Stimulated activated naive CD8-positive, alpha-beta T cell treated with anti-CD3 and anti-CD28 coated beads, Interleukin-15, Interleukin-2, amounts not matched to agents 100 U/mL and 50 U/mL, for 24 hours (primary cell): ENCODE measurements at regions not wholly inside any gene's neighbourhood (a gene's known extent, or its start where the extent isn't known, plus 50 kb on each side); places are given as distances from the start of the nearest gene placed in this dataset.

Experiments
- ATAC-seq: fragments of 150-1000 bp; cut with Tn5 transposase; one replicate; pipeline ENCODE4 v1.10.0; 2021
- DNase-seq: peaks from one replicate; pipeline ENCODE4 v3.0.0; 2021

- no peak for ATAC-seq
- no peak for DNase-seq
Observed at GRCh38 chr14:94922595-94923239, 152.8 kb upstream of the GSC start.

GRCh38 chr14:94921882-94922585 is 152.1 kb upstream of the GSC start:
- ATAC-seq, result no peak
- no peak for DNase-seq

- DNase-seq (no peak), ATAC-seq (no peak)
Observed at GRCh38 chr14:94921456-94921855, 151.5 kb upstream of the GSC start.

GRCh38 chr14:94919896-94920295 is 150.0 kb upstream of the GSC start:
- ATAC-seq (no peak), DNase-seq (no peak)

GRCh38 chr14:94918896-94919295 is 149.0 kb upstream of the GSC start:
- no peak for DNase-seq
- no peak for ATAC-seq

GRCh38 chr14:94917041-94917600 is 147.2 kb upstream of the GSC start:
- ATAC-seq (no peak), DNase-seq (no peak)

GRCh38 chr14:94914191-94914590 is 144.3 kb upstream of the GSC start:
- DNase-seq, result no peak
- ATAC-seq, result no peak

- no peak for ATAC-seq
- DNase-seq, result no peak
Observed at GRCh38 chr14:94907626-94908261, 137.8 kb upstream of the GSC start.

- ATAC-seq, result no peak
Observed at GRCh38 chr14:94906991-94907587, 137.2 kb upstream of the GSC start.

GRCh38 chr14:94906577-94906976 is 136.7 kb upstream of the GSC start:
- no peak for DNase-seq
- ATAC-seq, result no peak

More at GRCh38 chr14:94906991-94907587, 137.2 kb upstream of the GSC start:
- no peak for DNase-seq

GRCh38 chr14:94904636-94905035 is 134.7 kb upstream of the GSC start:
- DNase-seq (no peak), ATAC-seq (no peak)

- DNase-seq, result no peak
- no peak for ATAC-seq
Observed at GRCh38 chr14:94903883-94904282, 134.0 kb upstream of the GSC start.

GRCh38 chr14:94903338-94903737 is 133.4 kb upstream of the GSC start:
- no peak for DNase-seq
- no peak for ATAC-seq

- DNase-seq (no peak), ATAC-seq (no peak)
Observed at GRCh38 chr14:94897561-94897960, 127.6 kb upstream of the GSC start.

GRCh38 chr14:94897082-94897481 is 127.2 kb upstream of the GSC start:
- ATAC-seq (no peak), DNase-seq (no peak)

- ATAC-seq (no peak), DNase-seq (no peak)
Observed at GRCh38 chr14:94893411-94894160, 123.7 kb upstream of the GSC start.

GRCh38 chr14:94890785-94891184 is 120.9 kb upstream of the GSC start:
- ATAC-seq, result no peak
- DNase-seq, result no peak

GRCh38 chr14:94889520-94890312 is 119.8 kb upstream of the GSC start:
- DNase-seq, result no peak
- no peak for ATAC-seq

- no peak for ATAC-seq
Observed at GRCh38 chr14:94888121-94888520, 118.2 kb upstream of the GSC start.

GRCh38 chr14:94887591-94887990 is 117.7 kb upstream of the GSC start:
- no peak for DNase-seq
- ATAC-seq, result no peak

More at GRCh38 chr14:94888121-94888520, 118.2 kb upstream of the GSC start:
- no peak for DNase-seq

- ATAC-seq (no peak), DNase-seq (no peak)
Observed at GRCh38 chr14:94886931-94887330, 117.0 kb upstream of the GSC start.
